Ramos (cell line): ENCODE measurements at regions not wholly inside any gene's neighbourhood (a gene's known extent, or its start where the extent isn't known, plus 50 kb on each side); places are given as distances from the start of the nearest gene placed in this dataset.
"Not testable (repeated sequence)": the region's sequence is repeated elsewhere in the genome, so short reads cannot be mapped to it uniquely, and the experiment has no call there.

Experiments
- in situ Hi-C: fragments of 300-500 bp; cut with MboI; formaldehyde crosslinking; loops from one replicate; pipeline ENCODE4 v1.14.3; 2022; ENCODE audit warnings: low sequenced_read_pairs; ENCODE audit not compliant: unreplicated experiment

DNA sequence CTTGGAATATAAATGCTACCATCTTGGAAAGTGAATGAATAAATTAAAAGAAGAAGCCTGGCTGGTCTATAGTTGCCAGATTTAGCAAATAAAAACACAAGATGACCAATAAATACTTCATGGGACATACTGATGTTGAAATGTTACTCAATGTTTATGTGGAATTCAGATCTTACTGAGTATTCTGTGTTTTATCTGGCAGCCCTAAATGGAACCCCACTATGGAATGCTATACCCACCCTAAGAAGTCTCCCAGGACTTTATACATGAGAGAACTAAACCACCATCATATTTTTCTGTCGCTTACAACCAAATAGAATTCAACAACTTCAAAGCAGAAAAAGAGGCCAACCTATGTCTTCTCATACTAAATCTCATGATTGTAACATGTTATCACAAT is 177.6 kb upstream of the HMCN1 start:
- in situ Hi-C loops, result no loop called here

- in situ Hi-C loops, result no loop called here
Measured at GRCh38 chr1:185555743-185556142, 178.4 kb upstream of the HMCN1 start.

DNA sequence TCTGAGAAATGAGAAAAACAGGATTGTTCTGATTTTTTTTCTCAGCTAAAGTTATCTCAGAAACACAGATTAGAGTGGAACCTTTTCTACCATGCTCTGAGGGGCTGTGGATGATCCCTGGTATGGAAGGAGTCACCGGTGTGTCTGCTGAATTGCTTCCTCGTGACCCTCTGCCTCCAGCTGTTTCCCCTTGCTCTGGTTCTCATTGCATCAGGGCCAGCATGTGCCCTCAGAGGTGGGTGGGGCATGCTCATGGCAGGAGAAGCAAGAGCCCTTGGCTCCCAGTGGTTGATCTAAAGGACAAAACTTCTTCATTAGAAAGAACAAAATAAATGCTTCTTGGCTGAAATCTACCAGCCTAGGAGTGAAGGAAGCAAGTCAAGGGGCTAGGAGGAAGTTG is 183.2 kb upstream of the HMCN1 start:
- in situ Hi-C loops, result no loop called here

DNA sequence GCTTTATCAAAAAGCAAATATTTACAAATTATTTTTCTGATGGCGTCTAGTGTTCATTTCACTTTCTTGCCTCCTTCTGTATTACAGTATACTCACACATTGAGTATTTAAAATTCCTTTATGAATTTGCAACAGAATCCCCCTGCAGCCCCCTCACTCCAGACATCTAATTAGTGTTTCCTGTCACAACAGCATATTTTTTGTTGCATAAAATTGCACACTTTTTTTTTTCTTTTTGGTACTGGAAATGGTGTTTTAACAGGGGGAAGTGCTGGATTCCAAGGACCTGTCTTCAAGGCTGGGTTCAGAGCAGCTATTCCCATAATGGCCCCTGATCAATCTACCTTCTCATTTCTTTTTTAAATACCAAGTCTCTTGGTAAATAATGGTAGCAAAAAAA is 184.3 kb upstream of the HMCN1 start:
- in situ Hi-C loops, result no loop called here

DNA sequence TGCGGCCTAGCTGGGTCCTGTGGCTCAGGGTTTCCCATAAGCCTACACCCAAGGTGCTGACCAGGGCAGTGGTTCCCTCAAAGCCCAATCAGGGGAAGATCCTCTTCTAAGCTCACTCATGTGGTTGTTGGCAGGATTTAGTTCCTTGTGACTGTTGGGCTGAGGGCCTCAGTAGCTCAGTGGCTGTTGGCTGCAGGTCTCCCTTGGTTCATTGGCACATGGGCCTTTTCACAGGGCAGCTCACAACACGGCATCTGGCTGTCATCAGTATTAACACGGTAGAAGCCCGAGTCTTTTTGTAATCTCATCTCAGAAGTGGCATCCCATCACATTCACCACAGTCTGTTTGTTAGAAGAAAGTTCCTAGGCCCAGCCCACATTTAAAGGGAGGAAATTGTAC is 188.2 kb upstream of the HMCN1 start:
- in situ Hi-C loops, result no loop called here

- in situ Hi-C loops, result no loop called here
Measured at GRCh38 chr1:185541871-185542301, 192.3 kb upstream of the HMCN1 start.

DNA sequence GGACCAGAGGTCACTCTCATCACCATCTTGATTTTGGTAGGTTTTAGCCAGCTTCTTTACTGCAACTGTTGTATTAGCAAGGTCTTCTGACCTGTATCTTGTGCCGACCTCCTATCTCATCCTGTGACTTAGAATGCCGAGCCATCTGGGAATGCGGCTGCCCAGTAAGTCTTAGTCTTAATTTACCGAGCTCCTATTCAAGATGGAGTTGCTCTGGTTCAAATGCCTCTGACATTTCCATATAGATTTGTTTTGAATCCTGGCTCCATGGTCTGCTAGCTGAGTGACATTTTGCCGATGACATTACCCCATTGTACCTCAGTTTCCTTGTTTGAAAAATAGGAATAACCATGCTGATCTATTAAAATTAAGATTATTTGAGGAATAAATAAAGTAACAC is 193.9 kb upstream of the HMCN1 start:
- in situ Hi-C loops, result no loop called here

DNA sequence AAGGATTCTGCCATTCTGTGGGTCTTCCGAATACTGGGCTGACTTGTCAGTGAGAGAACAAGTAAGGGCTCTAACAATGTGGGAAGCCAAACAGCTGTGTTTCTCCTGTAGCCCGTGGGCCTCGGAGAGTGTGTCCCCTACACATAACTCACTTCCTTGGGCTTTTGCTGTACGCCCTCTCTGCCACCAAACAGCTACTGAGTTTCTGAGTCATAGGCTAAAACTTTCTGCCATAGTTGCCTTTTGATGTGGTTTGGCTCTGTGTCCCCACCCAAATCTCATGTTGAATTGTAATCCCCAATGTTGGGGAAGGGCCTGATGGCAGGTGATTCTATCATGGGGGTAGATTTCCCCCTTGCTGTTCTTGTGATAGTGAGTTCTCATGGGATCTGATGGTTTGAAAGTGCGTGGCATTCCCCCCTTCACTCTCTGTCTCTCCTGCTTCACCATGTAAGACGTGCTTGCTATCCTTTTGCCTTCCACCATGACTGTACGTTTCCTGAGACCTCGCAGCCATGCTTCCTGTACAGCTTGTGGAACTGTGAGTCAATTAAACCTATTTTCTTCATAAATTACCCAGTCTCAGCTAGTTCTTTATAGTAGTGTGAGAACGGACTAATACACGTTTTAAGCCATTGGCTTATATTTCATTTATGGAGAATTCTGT is 194.8 kb upstream of the HMCN1 start:
- in situ Hi-C loops, result no loop called here

DNA sequence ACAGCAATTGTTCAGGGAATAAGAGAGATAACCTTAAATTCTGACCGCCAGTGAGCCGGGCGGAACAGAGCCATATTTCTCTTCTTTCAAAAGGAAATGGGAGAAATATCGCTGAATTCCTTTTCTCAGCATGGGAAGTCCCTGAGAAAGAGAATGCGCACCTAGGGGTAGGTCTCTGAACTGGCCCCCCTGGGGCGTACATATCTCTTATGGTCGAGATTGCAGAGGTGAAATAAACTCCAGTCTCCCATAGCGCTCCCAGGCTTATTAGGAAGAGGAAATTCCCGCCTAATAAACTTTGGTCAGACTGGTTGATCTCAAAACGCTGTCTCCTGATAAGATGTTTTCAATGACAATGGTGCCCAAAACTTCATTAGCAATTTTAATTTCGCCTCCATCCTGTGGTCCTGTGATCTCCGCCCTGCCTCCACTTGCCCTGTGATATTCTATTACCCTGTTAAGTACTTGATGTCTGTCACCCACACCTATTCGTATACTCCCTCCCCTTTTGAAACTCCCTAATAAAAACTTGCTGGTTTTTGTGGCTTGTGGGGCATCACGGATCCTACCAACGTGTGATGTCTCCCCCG is 195.8 kb upstream of the HMCN1 start:
- in situ Hi-C loops, result not testable (repeated sequence)

GRCh38 chr1:185537596-185537995 is 196.6 kb upstream of the HMCN1 start:
- in situ Hi-C loops, result no loop called here

GRCh38 chr1:185536165-185536920 is 197.8 kb upstream of the HMCN1 start:
- in situ Hi-C loops, result no loop called here

DNA sequence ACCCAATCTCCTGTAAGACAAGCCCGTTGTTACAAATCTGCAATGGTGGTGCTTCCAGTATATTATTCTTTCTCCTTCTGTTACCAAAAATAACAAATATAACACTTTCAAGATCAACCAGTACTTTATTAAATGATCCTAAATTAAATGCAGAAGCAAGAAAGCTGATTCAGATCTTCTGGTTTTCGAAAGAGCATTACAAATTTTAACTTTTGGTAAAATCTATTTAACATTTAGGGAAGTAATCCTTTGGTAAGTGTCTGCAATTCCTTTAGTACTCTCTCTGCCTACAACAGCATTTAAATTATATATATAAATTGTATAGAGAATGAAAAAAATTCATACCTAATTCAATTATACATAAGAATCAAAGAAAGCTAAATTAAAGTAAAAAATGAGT is 198.6 kb upstream of the HMCN1 start:
- in situ Hi-C loops, result no loop called here

DNA sequence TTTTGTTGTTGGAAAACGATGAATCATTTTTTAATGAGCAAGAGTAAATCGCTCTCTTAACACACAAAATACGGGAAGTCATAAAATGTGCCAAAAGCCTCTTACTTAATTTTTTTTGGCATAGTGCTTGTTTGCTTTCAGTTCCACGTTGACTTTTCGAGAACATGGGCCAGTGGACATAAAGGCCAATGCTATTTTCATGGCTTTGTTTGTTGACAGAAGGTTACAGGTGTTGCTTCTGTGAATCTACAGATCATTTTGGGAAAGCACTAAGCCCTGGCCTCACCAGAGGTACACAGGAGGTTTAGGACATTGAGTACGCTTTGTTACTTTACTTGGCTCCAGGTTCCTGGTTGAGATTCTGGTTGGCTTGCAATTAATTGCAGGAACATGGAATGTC is 199.4 kb upstream of the HMCN1 start:
- in situ Hi-C loops, result no loop called here

DNA sequence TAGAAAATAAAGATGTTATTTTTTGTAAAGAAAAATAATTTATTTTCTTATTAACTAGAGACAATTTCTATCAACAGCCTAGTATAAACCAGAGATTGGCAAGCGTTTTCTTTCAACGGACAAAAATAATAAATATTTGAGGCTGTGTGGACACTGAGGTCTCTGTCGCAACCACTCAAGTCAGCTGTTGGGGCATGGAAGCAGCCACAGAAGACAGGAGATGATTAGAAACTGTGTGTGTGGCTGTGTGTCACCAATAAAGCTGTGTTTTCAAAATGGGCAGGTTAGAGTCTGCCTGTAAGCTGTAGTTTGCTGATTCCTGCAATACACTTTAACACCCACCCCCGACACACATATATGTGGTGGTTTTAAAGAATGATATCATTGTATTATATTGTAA is 200.6 kb upstream of the HMCN1 start:
- in situ Hi-C loops, result no loop called here

- in situ Hi-C loops, result no loop called here
Measured at GRCh38 chr1:185532856-185533255, 201.3 kb upstream of the HMCN1 start.

DNA sequence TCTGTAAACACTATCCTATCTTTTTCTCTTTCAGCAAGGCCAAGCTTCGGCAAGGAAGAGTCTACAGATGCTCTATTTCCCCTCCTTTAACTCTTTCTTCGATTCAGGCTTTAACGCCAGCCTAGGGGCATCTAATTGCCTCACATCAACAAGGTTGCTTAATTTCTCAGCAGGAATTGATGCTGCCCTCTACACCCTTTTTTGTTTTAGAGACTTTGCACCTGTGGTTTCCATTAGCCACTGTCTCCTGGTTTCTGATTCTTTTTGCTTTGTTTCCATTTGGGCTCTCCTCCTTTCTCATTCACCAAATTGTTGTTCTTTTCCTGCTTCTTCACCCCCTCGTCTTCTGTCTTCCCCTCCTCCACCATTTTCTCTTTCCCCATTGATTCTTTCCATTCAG is 202.4 kb upstream of the HMCN1 start:
- in situ Hi-C loops, result no loop called here

- in situ Hi-C loops, result no loop called here
Measured at GRCh38 chr1:185530215-185530614, 204.0 kb upstream of the HMCN1 start.

- in situ Hi-C loops, result no loop called here
Measured at GRCh38 chr1:185529673-185530072, 204.5 kb upstream of the HMCN1 start.

DNA sequence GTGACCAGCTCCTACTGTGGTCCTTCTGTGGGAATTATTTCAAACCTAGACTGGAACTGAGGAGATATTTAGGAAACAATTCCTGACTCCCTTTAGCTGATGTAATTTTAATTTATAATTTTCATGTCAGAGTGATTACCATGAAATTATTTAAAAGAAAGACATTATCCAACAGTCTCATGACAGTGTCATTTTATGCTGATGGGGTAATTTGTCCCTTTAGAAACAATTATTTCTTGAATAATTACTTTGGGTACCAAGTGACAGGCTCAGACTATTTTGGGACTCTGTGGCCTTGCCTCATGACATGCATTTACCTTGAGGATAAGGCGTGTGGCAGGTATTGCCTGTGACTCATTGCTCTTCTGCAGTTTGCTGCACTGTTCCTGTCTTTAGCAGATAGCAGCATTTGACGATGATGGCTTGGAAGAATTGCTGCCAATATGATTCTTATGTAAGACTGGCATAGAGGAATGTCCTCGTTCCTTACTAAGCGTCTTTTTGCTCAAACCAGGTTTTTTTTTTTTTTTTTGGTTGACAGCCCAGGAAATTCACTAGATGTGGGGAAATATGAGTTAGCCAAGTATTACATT is 206.0 kb upstream of the HMCN1 start:
- in situ Hi-C loops, result no loop called here

DNA sequence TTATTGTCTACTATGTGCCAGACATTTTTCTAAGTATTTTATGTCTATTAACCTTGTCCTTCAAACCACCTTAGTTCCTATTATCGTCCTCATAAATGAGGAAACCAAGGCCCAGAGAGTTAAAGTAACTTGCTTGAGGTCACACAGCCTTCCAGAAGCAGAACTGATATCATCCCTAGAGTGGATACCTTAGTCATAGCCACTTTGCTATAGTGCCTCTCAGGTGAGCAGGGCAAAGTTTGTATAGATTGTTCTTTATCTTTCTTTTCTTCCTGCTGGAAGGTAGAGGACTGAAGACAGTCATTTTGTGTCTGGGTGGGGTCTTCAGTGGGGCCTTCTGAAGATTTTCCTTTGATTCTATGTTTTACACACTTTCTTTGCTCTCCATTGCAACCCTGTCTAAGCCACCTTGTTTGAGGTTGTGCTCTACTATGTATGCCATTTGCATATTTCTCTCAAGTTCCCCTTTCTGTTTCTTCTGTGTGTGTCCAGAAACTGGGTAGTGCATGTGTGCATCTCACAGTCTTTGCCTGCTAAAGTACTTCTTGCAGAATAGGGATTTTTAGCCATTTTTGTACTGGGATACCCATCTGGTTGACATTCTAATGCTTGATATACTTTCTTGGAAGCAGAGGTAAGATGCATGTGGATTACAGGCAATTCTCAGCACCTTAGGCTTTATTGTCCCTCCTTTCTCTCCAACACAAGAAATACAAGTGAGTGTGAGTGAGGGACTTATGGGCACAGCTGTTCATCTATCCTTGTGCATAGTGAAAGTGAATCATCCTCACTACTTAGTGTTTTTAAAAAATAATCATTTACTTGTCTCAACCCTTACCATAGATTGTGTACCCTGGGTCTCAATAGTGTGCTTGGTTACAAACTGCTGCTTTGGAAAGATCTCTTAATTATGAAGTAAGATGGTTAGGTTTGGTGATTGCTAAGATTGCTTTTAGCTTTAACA is 207.6 kb upstream of the HMCN1 start:
- in situ Hi-C loops, result no loop called here
